ENCODE measurements at regions not wholly inside any gene's neighbourhood (a gene's known extent, or its start where the extent isn't known, plus 50 kb on each side); places are given as distances from the start of the nearest gene placed in this dataset.

- no peak for ATAC-seq
- H4K20me1 ChIP-seq (replicated peaks; ENCODE audit: insufficient read depth) = no peaks in the 10 kb centered on the region
- H3K4me1 Mint-ChIP-seq = no peaks in the 10 kb centered on the region
Measured at GRCh38 chr18:39198376-39198775, 1632.8 kb upstream of the CELF4 start.

GRCh38 chr18:39191931-39192330 is 1626.3 kb upstream of the CELF4 start:
- ATAC-seq (no peak), DNase-seq (ENCODE audit: low spot score) (no peak)
- Histone ChIP-seq H3K4me1 (ENCODE audit: insufficient read depth) (no peaks in the 10 kb centered on the region), H3K4me2 (no peak overlapping the region), H3K27me3 (ENCODE audit: insufficient read depth) (no peaks in the 10 kb centered on the region), H4K20me1 (replicated peaks; ENCODE audit: insufficient read depth) (no peaks in the 10 kb centered on the region), H3K79me2 (replicated peaks; ENCODE audit: insufficient read depth) (no peaks in the 10 kb centered on the region), H2AFZ (no peak overlapping the region), H3K27ac (ENCODE audit: low read depth) (no peak overlapping the region), H3K4me3 (no peak overlapping the region), H3F3A (replicated peaks; ENCODE audit: low read depth) (no peaks in the 10 kb centered on the region), H3K36me3 (ENCODE audit: insufficient read depth) (no peaks in the 10 kb centered on the region), H3K9me2 (ENCODE audit: insufficient read depth) (no peaks in the 10 kb centered on the region)
- no peaks in the 10 kb centered on the region for H3K36me3 Mint-ChIP-seq (ENCODE audit: low read depth)
- H3K4me3 Mint-ChIP-seq = no peak overlapping the region
- peaks cover 8% of the 10 kb centered on the region; the same call in 2 of the 3 replicates for H3K4me1 Mint-ChIP-seq
- no peaks in the 10 kb centered on the region for H3K27me3 Mint-ChIP-seq (ENCODE audit: insufficient read depth, low read depth, poor library complexity)
- H3K9me3 Mint-ChIP-seq = no peaks in the 10 kb centered on the region
- no peak overlapping the region for H3K27ac Mint-ChIP-seq
- TF ChIP-seq CTCF (conservative IDR thresholded peaks at IDR 0.05; ENCODE audit: low read depth in 2 of 2) = no peak
- TF ChIP-seq ZNF462 (CRISPR knock-in tag; IDR thresholded peaks at IDR 0.05) = no peak
- TF ChIP-seq CREB1 (CRISPR knock-in tag; IDR thresholded peaks at IDR 0.05; ENCODE audit: low read depth) = no peak
- TF ChIP-seq STAT1 (IDR thresholded peaks at IDR 0.05; ENCODE audit: unreplicated experiment) = no peak
- TF ChIP-seq JUNB (IDR thresholded peaks at IDR 0.05; ENCODE audit: unreplicated experiment) = no peak
- TF ChIP-seq EZH2phosphoT487 (IDR thresholded peaks at IDR 0.05; ENCODE audit: unreplicated experiment) = no peak
- no peak for TF ChIP-seq REST (IDR thresholded peaks at IDR 0.05; ENCODE audit: unreplicated experiment)
- TF ChIP-seq ZNF114 (CRISPR knock-in tag; IDR thresholded peaks at IDR 0.05) = no peak
- TF ChIP-seq ZNF331 (CRISPR knock-in tag; IDR thresholded peaks at IDR 0.05; ENCODE audit: low read depth) = no peak
- TF ChIP-seq EZH2 (IDR thresholded peaks at IDR 0.05; ENCODE audit: low read depth, unreplicated experiment) = no peak

More at GRCh38 chr18:39198376-39198775, 1632.8 kb upstream of the CELF4 start:
- Mint-ChIP-seq H3K4me3 (no peak overlapping the region), H3K27ac (no peak overlapping the region), H3K9me3 (no peaks in the 10 kb centered on the region), H3K36me3 (ENCODE audit: low read depth) (no peaks in the 10 kb centered on the region), H3K27me3 (ENCODE audit: insufficient read depth, low read depth, poor library complexity) (no peaks in the 10 kb centered on the region)
- H3K27ac ChIP-seq (ENCODE audit: low read depth) = no peak overlapping the region
- H3K36me3 ChIP-seq (ENCODE audit: insufficient read depth) = no peaks in the 10 kb centered on the region
- no peak overlapping the region for H3K4me2 ChIP-seq
- H3K79me2 ChIP-seq (replicated peaks; ENCODE audit: insufficient read depth) = no peaks in the 10 kb centered on the region
- H3K9me2 ChIP-seq (ENCODE audit: insufficient read depth) = 0 out of 2 replicates have a peak, but pooled peaks cover 15% of the 10 kb centered on the region
- no peaks in the 10 kb centered on the region for H3K27me3 ChIP-seq (ENCODE audit: insufficient read depth)
- no peaks in the 10 kb centered on the region for H3F3A ChIP-seq (replicated peaks; ENCODE audit: low read depth)
- H3K4me1 ChIP-seq (ENCODE audit: insufficient read depth) = no peaks in the 10 kb centered on the region
- no peak for TF ChIP-seq STAT1 (IDR thresholded peaks at IDR 0.05; ENCODE audit: unreplicated experiment)
- no peak overlapping the region for H3K4me3 ChIP-seq
- no peak overlapping the region for H2AFZ ChIP-seq
- DNase-seq (ENCODE audit: low spot score) = no peak

Data from GM23338 (cell line).